Stimulated activated CD8-positive, alpha-beta memory T cell treated with anti-CD3 and anti-CD28 coated beads, Interleukin-7, amount 100 ng/mL, for 24 hours (primary cell): ENCODE measurements at regions not wholly inside any gene's neighbourhood (a gene's known extent, or its start where the extent isn't known, plus 50 kb on each side); places are given as distances from the start of the nearest gene placed in this dataset.
"Not testable (repeated sequence)": the region's sequence is repeated elsewhere in the genome, so short reads cannot be mapped to it uniquely, and the experiment has no call there.

Experiments
- DNase-seq: peaks from one replicate; pipeline ENCODE4 v3.0.0-alpha.2; 2020; ENCODE audit warnings: low read depth

DNA sequence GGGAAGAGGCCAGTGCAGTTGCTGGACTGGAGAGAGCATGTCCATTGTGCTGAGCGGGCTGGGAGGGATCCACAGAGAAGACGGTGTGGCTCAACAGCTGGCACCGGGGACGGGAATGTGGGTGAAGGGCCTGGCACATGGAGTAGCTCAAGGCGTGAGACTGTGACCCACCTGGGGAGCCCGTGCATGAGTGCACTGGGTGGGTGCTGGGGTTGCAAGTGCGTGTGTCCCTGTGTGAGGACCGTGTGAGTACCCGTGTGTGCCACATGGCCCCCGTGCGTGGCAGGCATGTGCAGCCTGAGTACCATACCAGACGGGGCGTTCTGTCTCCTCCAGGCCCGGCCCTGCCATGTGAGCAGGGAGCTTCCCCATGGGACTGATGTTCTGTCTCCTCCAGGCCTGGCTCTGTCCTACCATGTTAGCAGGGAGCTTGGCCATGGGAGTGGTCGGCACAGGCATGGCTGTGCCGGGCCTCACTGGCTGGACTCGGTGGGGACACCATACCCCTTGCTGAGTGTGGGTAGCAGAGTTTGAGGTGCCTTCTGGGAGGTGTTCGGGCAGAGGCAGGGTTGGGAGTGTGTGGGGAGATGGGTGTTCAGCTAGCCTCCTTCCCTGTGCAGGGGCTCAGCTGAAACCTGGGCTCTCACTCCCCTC lies 234.4 kb downstream of the TMEM121 start:
- DNase-seq: no peak

DNA sequence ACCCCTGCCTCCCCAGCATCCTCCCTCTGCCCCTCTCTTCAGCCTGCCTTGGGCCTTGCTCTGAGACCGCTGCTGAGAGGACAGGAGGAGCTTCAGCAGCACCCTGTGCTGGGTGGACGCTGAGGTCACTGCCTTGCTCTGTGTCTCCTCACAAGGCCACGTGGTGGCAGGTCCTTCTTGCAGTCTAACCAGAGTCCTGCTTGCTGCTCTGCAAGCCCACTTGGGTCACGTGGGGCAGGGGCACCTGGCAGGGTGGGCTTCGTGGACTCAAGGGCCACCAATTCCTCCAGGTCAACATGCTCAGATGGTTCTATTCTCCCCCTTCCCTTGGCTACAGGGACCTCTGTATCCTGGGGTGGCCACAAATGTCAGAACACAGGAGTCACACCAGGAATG lies 235.0 kb downstream of the TMEM121 start:
- not testable (repeated sequence) for DNase-seq

DNA sequence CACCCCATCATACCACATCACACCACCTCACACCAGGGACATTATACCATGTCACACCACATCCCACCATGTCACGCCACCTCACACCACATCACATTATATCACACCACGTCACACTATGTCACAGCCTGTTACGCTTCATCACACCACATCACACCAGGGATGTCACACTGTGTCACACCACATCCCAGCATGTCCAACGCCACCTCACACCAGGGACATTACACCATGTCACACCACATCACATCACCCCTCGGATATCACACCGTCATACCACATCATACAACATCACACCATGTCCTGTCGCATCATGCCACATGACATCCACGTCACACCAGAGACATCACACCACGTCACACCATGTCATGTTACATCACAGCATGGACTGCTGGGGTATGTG lies 235.5 kb downstream of the TMEM121 start:
- no peak for DNase-seq

DNA sequence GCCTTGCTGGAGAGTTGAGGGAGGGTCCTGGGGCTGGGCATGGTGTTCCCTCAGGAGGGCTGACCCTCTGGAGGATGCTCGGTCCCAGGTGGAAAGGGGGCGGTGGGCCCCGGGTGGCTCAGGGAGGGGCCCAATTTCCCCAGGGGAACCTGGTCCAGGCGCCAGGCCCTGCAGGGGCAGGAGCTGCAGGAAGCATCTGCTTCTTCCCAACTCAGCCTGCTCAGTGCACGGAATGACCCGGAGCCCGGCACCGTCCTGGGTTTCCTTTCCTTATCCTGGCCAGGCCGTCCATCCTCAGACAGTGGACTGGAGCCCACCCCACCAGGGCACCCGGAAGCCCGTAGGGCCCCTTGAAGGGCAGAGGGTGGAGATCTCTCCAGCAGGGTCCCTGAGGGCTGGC lies 235.9 kb downstream of the TMEM121 start:
- not testable (repeated sequence) for DNase-seq

DNA sequence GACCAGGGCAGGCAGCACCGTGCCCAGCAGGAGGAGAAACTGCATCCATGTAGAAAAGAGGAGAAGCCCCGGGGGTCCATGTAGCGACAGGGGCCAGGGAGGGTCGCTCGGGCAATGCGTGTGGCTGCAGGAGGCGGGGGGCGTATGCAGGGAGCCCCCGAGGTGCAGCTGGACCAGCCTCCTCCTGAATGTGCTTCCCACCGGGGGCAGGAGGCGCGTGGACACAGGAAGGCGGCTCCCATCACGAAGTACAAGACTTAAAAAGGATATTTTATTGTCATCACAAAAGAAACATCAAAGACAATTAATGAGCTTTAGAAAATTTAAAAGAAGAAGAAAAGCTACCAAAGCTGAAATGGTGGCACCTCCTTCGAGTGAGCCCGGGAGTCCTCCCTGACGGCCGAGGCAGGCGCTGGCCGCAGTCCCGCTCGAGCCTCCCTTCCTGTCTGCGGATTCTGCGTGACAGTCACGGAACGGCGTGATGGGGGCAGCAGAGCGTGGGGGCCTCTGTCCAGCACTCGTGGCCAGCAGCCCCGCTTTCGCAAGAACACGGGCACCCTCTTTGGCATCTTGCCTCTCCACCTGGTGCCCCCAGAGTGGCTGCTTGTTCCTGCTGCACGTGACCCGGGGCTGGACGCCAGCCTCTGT lies 238.0 kb downstream of the TMEM121 start:
- not testable (repeated sequence) for DNase-seq

DNA sequence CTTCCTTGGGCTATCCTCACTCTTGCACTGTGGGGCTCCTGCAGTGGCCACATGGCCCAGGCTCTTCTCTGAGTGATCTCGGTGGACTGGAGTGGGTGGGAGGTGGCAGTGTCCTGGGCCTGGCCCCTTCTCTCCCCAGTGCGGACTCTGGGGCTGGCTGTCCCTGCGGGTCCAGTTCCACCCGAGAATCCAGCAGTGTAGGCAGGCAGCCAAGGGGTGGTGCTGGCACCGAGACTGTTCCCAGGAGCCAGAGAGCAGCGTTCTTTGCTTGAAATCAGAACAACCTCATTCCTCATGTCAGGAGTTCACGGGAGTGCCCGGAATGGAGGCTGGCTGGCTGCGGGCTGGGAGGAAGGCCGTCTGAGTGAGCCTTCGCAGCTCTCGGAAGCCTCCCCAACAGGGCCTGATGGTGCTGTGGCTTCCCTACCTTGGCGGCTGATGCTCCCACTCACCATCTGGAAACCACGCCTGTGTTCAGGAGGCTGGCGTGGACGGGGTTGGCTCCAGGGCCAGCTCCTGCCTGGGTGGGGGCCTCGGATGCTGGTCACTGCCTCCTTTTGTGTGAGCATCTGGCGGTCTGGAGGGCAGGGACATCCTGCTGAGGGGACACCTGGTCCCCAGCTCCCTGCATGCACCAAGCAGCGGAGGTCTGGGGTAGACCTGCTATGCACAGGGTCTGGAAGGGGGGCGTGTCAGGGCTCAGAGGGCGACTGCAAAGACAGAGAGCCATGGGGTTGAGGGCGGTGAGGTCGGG lies 238.9 kb downstream of the TMEM121 start:
- not testable (repeated sequence) for DNase-seq

DNA sequence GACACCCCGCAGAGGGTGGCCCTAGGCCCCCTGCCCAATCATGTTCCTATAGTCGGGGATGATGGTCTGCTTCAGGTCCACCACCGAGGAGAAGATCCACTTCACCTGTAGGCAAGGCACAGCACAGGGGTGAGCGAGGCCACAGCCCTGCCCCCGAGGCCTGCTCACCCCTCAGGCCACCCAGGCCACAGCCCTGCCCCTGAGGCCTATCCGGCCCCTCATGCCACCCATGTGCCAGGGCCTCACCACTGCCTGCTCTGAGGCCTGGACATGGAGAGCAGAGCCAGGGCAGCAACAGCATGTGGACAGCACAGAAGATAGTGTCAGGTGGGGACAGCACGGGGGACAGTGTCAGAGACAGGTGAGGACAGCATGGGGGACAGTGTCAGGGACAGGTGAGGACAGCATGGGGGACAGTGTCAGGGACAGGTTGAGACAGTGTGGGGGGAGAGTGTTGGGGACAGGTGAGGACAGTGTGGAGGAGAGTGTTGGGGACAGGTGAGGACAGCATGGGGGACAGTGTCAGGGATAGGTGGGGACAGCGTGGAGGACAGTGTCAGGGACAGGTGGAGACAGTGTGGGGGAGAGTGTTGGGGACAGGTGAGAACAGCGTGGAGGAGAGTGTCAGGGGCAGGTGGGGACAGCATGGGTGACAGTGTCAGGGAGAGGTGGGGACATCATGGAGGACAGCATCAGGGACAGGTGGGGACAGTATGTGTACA lies 239.7 kb downstream of the TMEM121 start:
- DNase-seq: no peak

DNA sequence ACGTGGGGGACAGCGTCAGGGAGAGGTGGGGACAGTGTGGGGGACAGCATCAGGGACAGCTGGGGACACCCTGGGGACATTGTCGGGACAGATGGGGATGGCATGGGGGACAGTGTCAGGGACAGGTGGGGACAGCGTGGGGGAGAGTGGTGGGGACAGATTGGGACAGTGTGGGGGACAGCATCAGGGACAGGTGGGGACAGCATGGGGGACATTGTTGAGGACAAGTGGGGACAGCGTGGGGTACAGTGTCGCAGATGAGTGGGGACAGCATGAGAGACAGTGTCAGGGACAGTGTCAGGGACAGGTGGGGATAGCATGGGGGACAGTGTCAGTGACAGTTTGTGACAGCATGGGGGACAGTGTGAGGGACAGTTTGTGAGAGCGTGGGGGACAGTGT lies 240.9 kb downstream of the TMEM121 start:
- DNase-seq: no peak

DNA sequence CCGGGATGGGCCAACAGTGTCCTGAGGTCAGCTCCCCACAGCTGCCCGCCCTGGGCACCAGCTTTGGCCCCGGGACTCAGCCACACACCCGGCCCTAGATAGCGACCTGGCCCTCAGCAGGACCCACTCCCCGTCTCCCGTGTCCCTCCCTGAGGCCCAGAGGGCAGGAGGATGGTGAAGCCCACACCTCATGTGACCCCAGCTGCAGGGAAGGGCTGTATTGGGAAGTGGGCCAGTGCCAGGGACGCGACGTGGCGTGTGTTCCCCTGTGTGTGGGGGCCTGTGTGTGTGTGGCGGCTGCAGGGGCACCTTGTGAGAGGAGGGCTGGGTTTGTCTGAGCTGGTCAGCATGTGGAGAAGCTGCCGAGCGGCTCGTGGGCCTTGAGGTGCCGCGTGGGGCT lies 241.7 kb downstream of the TMEM121 start:
- DNase-seq: not testable (repeated sequence)

DNA sequence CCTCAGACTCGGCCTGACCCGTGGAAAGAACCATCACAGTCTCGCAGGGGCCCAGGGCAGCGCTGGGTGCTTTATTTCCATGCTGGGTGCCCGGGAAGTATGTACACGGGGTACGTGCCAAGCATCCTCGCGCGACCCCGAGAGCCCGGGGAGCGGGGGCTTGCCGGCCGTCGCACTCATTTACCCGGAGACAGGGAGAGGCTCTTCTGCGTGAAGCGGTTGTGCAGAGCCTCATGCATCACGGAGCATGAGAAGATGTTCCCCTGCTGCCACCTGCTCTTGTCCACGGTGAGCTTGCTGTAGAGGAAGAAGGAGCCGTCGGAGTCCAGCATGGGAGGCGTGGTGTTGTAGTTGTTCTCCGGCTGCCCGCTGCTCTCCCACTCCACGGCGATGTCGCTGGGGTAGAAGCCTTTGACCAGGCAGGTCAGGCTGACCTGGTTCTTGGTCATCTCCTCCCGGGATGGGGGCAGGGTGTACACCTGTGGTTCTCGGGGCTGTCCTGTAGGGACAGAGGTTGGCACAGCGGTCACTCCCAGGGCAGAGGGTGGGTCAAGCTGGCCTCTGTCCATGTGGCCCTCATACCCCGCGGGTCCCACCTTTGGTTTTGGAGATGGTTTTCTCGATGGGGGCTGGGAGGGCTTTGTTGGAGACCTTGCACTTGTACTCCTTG lies 242.8 kb downstream of the TMEM121 start:
- not testable (repeated sequence) for DNase-seq

DNA sequence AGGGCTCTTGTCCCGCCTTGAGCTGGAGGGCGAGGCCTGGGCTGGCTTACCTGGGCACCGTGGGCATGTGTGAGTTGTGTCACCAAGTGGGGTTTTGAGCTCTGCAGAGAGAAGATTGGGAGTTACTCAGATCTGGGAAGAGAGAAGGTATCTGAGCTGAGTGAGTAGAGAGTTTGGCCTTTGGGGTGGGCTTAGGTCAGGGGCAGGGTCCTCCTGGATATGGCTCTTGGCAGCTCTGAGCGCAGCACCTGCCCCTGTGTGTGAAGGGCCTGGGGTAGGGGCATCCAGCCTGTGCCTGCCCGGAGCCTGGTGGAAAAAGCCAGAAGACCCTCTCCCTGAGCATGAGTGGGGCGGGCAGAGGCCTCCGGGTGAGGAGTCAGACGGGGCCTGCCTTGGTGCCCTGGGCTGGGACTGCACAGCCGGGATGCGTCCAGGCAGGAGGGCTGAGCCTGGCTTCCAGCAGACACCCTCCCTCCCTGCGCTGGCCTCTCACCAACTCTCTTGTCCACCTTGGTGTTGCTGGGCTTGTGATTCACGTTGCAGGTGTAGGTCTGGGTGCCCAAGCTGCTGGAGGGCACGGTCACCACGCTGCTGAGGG lies 244.3 kb downstream of the TMEM121 start:
- DNase-seq: not testable (repeated sequence)

DNA sequence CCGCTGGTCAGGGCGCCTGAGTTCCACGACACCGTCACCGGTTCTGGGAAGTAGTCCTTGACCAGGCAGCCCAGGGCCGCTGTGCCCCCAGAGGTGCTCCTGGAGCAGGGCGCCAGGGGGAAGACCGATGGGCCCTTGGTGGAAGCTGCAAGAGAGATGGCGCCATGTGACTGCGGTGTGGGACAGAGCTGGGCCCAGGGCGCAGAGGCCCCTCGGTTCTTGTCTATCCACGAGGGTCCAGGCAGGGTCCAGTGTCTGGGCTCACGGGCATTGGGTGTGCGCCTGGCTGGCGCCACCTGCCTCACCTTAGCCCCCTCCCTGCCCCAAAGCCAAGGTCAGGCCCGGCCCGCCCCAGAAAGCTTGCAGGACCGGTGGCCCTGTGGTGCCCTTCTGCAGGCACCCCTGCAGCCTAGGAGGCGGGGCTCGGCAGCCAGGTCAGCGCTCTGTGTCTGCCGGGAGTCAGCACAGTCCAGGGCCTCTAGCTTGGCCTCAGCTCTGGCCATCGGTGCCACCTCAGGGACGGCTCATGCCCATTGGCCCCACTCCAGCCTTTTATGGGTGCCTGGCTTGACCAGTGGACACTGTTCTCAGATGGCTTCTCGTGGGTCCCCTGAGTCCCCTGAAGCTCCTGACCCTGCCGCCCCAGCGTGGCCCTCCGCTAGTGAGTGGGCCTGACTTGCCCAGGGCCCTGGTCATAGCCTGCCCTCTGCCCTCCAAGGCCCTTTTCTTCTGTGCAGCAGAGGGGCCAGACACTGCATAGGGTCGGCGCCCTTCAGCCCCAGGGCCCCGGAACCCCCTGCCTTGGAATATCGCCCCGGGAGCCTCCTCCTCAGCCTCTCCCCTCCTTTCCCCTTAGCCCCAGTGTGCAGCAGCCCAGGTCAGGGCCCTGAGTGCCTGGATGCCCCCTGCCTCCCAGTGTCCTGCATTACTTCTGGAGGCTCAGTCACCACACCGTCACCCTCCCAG lies 245.2 kb downstream of the TMEM121 start:
- not testable (repeated sequence) for DNase-seq

DNA sequence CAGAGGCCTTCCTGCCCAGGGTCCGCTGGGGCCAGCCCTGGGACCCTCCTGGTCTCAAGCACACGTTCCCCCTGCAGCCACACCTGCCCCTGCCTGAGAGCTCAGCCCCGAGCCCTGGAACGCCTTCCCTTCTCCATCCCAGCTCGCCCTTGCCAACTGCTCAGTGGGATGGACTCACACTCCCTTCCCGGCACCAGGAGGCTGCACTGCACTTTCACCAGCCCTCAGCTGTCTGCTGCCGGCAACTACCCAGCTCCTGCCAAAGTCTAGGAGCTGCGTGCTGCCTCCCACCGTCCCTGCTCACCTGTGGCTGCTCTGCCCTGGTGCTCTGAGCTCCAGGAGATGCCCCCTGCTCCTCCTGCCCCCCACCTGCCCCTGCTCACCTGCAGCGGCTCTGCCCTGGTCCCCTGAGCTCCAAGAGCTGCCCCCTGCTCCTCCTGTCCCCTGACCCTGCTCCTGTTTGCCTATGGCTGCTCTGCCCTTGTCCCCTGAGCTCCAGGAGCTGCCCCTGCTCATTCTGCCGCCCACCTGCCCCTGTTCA lies 246.4 kb downstream of the TMEM121 start:
- not testable (repeated sequence) for DNase-seq

DNA sequence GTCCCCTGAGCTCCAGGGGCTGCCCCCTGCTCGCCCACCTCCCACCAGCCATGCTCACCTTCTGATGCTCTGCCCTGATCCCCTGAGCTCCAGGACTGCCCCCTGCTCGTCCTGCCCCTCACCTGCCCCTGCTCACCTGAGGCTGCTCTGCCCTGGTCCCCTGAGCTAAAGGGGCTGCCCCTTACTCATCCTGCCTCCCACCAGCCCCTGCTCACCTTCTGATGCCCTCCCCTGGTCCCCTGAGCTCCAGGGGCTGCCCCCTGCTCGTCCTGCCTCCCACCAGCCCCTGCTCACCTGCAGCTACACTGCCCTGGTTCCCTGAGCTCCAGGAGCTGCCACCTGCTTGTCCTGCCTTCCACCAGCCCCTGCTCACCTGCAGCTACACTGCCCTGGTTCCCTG lies 247.2 kb downstream of the TMEM121 start:
- no peak for DNase-seq

DNA sequence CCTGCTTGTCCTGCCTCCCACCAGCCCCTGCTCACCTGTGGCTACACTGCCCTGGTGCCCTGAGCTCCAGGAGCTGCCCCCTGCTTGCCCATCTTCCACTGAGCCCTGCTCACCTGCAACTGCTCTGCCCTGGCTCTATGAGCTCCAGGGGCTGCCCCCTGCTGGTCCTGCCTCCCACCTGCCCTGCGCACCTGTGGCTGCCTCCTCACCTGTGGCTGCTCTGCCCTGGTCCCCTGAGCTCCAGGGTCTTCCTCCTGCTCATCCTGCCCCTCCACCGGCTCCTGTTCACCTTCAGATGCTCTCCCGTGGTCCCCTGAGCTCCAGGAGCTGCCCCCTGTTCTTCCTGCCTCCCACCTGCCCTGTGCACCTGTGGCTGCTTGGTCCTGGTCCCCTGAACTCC lies 247.6 kb downstream of the TMEM121 start:
- DNase-seq: no peak

DNA sequence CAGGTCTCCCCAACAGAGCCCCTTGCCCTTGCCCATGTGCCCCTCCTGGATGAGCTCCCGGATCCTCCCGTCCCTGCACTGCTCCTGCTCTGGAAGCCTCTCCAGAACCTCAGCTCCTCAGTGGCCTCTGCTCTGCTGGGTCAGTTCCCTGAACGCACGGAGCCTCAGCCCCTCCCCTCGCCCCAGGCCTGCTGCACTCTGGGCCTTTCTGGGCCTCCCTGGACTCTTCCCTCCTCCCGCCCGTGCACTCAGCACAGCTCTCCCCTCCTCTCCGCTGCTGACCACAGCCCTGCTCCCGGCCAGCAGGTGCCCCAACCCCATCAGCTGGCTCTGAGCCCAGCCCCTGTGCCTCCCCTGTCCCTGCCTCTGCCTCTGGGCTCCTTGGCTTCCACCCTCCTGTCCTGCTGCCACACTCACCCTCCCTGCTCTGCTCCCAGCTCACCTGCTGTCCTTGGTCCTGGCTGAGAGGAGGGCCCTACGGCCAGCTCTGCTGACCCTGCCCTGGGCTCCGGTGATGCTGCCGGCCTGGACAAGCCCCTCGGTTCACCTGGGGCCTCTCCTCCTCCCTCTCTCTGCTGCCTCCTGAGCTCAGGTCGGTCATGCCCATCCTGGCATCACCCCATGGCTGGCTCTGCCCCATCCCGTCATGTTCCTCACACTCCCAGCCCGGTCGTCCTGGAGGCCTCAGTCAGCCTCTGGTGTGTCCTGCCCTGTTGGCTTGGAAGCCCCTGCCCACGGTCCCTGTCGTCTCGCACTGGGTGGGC lies 248.4 kb downstream of the TMEM121 start:
- not testable (repeated sequence) for DNase-seq

DNA sequence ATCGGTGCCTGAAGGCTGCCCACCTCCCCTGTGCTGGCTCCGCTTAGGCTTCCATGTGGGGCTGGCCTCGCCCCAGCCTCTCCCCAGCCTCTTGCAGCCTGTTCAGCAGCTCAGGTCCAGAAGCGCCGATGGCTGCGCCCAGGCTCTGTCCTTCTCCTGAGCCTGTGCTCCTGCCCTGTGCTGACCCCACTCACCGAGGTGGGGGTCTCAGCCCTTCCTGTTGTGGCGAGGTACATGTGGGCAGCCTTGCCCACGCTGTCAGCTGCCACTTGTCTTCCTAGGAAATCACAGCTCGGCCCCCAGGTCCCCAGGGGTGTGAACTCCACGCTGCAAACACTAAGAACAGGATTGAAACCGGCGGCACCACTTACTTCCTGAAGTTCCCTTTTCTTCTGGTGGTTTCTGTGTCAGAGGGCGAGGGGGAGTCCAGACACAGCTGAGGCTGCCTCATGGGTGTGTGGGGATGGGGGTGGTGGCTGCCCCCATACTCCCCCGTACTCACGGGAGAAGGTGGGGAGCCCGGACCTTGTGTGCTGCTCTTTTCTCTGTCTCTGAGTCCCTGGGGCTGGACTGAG lies 249.1 kb downstream of the TMEM121 start:
- DNase-seq: not testable (repeated sequence)

DNA sequence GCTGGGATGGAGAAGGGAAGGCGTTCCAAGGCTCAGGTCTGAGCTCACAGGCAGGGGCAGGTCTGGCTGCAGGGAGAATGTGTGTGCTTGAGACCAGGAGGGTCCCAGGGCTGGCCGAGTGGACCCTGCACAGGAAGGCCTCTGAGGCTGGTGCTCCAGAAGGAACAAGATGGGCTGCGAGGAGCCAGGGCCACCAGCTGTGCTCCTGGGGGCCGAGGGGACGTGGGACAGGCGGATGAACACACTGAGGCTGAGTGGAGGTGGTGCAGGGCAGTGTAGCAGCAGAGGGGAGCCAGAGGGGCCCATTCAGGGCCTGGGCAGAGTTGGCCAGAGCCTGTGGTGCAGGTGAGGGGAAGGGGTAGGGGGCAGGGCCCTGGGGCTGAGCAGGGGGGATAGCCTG lies 249.7 kb downstream of the TMEM121 start:
- not testable (repeated sequence) for DNase-seq

DNA sequence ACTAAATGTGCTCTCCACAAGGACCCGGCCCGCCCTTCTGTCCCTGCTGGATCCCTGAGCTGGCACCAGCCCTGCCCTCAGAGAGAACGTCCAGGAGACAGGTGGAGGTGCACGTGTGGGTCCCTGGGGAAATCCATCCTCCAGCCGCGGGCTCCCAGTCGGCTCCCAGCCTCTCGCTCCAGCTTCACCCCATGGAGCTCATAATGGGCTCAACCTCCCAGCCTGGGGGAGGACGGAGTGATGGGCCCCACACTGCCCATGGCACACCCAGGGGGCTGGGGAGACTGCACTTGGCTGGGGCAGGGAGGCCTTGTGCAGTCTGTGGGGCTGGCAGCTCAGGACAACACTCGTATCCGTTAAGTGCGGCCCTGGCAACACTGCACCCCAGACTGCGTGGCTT lies 250.5 kb downstream of the TMEM121 start:
- DNase-seq: no peak
